ENCODE measurements at regions not wholly inside any gene's neighbourhood (a gene's known extent, or its start where the extent isn't known, plus 50 kb on each side); places are given as distances from the start of the nearest gene placed in this dataset.

- TF ChIP-seq CTCF (IDR thresholded peaks at IDR 0.05) (no peak), SIN3A (IDR thresholded peaks at IDR 0.05; ENCODE audit: borderline replicate concordance, low read depth, low read length) (no peak), TCF12 (IDR thresholded peaks at IDR 0.05) (no peak), REST (IDR thresholded peaks at IDR 0.05; ENCODE audit: low read depth, low read length) (no peak), JUND (IDR thresholded peaks at IDR 0.05) (no peak), GABPA (IDR thresholded peaks at IDR 0.05; ENCODE audit: low read depth) (no peak)
Observed at GRCh38 chr6:837380-837779, 144.4 kb upstream of the EXOC2 start.

Measured in SK-N-SH (cell line).